GM12891 (cell line): ENCODE measurements at regions not wholly inside any gene's neighbourhood (a gene's known extent, or its start where the extent isn't known, plus 50 kb on each side); places are given as distances from the start of the nearest gene placed in this dataset.

Source experiments
- POLR2A ChIP-seq: IDR thresholded peaks from 2 replicates; pipeline ENCODE4 v1.6.1; 2011; ENCODE audit warnings: low read depth, low read length, control low read depth
- POLR2AphosphoS5 ChIP-seq: IDR thresholded peaks from 2 replicates; pipeline ENCODE4 v1.6.1; 2011; ENCODE audit warnings: low read depth, low read length, control low read depth
- TAF1 ChIP-seq: IDR thresholded peaks from 2 replicates; pipeline ENCODE4 v1.6.1; 2011; ENCODE audit warnings: low read depth, low read length, control low read depth

- TF ChIP-seq POLR2A: no peak
- TF ChIP-seq POLR2AphosphoS5: no peak
- TF ChIP-seq TAF1: no peak
Observed at GRCh38 chr5:3893527-3893926, 297.9 kb downstream of the IRX1 start.
